ENCODE measurements at regions not wholly inside any gene's neighbourhood (a gene's known extent, or its start where the extent isn't known, plus 50 kb on each side); places are given as distances from the start of the nearest gene placed in this dataset.

- no peak overlapping the region for H3K4me2 ChIP-seq (ENCODE audit: insufficient read depth, low read length)
- no peak for TF ChIP-seq ETV5 (CRISPR knock-in tag; IDR thresholded peaks at IDR 0.05; ENCODE audit: low read depth)
- peak; percentile 48 to 69 (median 62) for TF ChIP-seq CTCF (IDR thresholded peaks at IDR 0.05 in 2 of 3, conservative IDR thresholded peaks at IDR 0.05 in 1 of 3; ENCODE audit: insufficient read depth in 2 of 3, low read depth in 1 of 3, low read length in 3 of 3)
- peak; percentile 10; the same call in 1 of the 2 replicates for TF ChIP-seq REST (IDR thresholded peaks at IDR 0.05; ENCODE audit: borderline replicate concordance)
- no peak for TF ChIP-seq REST (CRISPR knock-in tag; IDR thresholded peaks at IDR 0.05; ENCODE audit: low read depth)
- TF ChIP-seq RAD21 (CRISPR knock-in tag; conservative IDR thresholded peaks at IDR 0.05 in 1 of 2, IDR thresholded peaks at IDR 0.05 in 1 of 2), result peak in 1 of 2 experiments; percentile 58; a peak in 2 of 4 replicates
- no peak for TF ChIP-seq NFXL1 (CRISPR knock-in tag; IDR thresholded peaks at IDR 0.05)
- no peak overlapping the region for H3K9ac ChIP-seq (ENCODE audit: insufficient read depth in 1 of 2, low read depth in 2 of 2, low read length in 2 of 2)
- no TSS peak for BruUV-seq (replicated peaks)
- no peaks in the 10 kb centered on the region for H3K27me3 ChIP-seq (ENCODE audit: control insufficient read depth in 2 of 2, insufficient read depth in 2 of 2, low read length in 2 of 2)
- in situ Hi-C loops (cut with MboI) (no loop called here), intact Hi-C loops (cut with micrococcal nuclease) (no loop called here)
- CTCF ChIA-PET (ENCODE audit: low intra/inter-chr PET ratio), result interaction anchor here (0.6 kb wide), 1 partner anchor 294 kb away, joined by 3 read pairs; no protein-coding TSS in a partner anchor
- no peaks in the 10 kb centered on the region for H4K20me1 ChIP-seq (replicated peaks; ENCODE audit: control insufficient read depth, insufficient read depth, low read length)
- H3K9me1 ChIP-seq (ENCODE audit: control insufficient read depth, insufficient read depth, low read length), result no peaks in the 10 kb centered on the region
- DNase-seq (ENCODE audit: extremely low read depth in 1 of 4, low spot score in 3 of 4) (peak; percentile 18 to 52 (median 38)), ATAC-seq (peak; percentile 71; the same call in 1 of the 3 replicates), FAIRE-seq (peak; percentile 40)
- no peak overlapping the region for H3K4me3 ChIP-seq
- no peak overlapping the region for H3K27ac ChIP-seq (ENCODE audit: extremely low read depth, low read depth, low read length)
- H3K4me1 ChIP-seq (replicated peaks in 1 of 2; ENCODE audit: control insufficient read depth in 2 of 2, insufficient read depth in 2 of 2, low read length in 2 of 2), result no peaks in the 10 kb centered on the region
- no peak overlapping the region for H2AFZ ChIP-seq (ENCODE audit: low read depth, low read length)
- H3K36me3 ChIP-seq (ENCODE audit: control insufficient read depth, insufficient read depth, low read length), result no peaks in the 10 kb centered on the region
- POLR2A ChIA-PET, result no interaction called here
- no peaks in the 10 kb centered on the region for H3K9me3 ChIP-seq (replicated peaks; ENCODE audit: control insufficient read depth, insufficient read depth, low read depth, low read length)
- WGBS (ENCODE audit: insufficient coverage, low coverage, missing lambda C conversion rate), result 2% methylated on average over 7 of the region's 7 CpGs
- no peaks in the 10 kb centered on the region for H3K79me2 ChIP-seq (ENCODE audit: control insufficient read depth, insufficient read depth, low read length)
These were observed 617.4 kb downstream of the SLCO4C1 start for GRCh38 chr5:101678481-101679193.

All from K562 (cell line).